Adrenal gland (tissue), 5 donors: ENCODE measurements at regions not wholly inside any gene's neighbourhood (a gene's known extent, or its start where the extent isn't known, plus 50 kb on each side); places are given as distances from the start of the nearest gene placed in this dataset.

Source experiments
- CTCF ChIP-seq, 6 experiments: fragments of 450-650 bp in 4 of 6; fragments of 200-600 bp in 2 of 6; sonication (generic) in 1 of 6; IDR thresholded peaks; 1 replicate in 5 of 6; 2 replicates in 1 of 6; pipeline versions ENCODE4 v1.5.1 to v1.8.0; 2016 to 2021; ENCODE audit warnings: antibody characterized with exemption in 6 of 6, mild to moderate bottlenecking in 2 of 6, moderate library complexity in 1 of 6
- POLR2A ChIP-seq, 2 donors: fragments of 450-650 bp; IDR thresholded peaks; one replicate each; pipeline ENCODE4 v1.6.1; 2017; ENCODE audit warnings: antibody characterized with exemption in 2 of 2, mild to moderate bottlenecking in 2 of 2, moderate library complexity in 1 of 2
- donor health status: DM: no; HTN: no; CAD: no.

DNA sequence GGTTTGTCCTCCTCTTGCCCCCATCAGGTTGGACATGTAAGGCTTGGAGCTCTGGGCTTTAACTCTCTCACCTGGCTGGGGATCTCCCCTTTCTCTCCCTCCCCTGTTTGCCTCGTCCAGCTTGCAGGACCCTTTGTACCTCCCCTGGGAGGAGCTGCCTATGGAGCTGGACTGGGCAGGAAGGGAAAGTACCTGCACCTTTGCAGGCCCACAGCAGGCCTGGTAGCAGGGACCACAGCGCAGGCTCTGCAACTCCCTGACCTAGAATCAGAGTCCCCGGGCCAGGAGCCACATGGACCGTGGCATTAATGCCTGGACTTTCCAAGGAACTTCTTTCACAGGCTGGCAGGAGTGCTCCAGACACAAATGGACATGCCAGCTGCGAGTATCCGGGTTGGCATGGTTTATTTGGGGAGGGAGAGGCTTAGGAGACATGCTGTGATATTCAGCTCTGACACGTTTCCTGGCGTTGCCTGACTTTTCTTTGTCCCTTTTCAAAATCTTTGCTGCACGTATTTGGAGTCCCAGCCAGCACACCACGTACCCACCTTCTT is 268.5 kb upstream of the EXOC2 start:
- TF ChIP-seq CTCF (IDR thresholded peaks at IDR 0.05): no peak
- TF ChIP-seq POLR2A (IDR thresholded peaks at IDR 0.05): no peak
